ENCODE measurements at regions not wholly inside any gene's neighbourhood (a gene's known extent, or its start where the extent isn't known, plus 50 kb on each side); places are given as distances from the start of the nearest gene placed in this dataset.

DNA sequence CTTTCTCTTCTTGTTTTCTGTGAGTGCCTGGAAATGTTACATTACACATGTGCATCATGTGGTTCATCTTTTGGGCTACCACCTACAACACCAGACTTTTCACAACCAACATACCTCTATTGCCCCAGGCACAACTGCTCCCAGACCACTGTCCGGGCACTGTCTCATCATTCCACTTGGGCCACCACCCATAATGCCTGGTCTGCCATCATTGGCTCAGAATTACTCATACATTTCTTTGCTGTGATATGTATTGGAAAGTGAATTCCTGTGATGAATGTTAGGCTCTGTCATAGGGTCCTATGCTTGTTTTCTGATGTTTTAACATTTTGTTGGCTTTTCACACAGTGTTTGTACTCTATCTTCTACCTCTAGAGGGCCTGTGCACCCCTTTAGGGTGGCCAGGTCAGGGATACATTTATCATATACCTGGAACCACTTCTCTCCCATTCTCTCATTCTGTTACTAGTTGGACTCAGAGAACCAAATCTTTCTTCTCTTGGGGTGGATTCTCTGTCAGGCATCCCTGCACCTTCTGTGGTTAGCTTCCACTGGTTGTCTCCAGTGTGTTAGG lies 172.8 kb downstream of the NHLRC3 start:
- TF ChIP-seq, protein P1, sequence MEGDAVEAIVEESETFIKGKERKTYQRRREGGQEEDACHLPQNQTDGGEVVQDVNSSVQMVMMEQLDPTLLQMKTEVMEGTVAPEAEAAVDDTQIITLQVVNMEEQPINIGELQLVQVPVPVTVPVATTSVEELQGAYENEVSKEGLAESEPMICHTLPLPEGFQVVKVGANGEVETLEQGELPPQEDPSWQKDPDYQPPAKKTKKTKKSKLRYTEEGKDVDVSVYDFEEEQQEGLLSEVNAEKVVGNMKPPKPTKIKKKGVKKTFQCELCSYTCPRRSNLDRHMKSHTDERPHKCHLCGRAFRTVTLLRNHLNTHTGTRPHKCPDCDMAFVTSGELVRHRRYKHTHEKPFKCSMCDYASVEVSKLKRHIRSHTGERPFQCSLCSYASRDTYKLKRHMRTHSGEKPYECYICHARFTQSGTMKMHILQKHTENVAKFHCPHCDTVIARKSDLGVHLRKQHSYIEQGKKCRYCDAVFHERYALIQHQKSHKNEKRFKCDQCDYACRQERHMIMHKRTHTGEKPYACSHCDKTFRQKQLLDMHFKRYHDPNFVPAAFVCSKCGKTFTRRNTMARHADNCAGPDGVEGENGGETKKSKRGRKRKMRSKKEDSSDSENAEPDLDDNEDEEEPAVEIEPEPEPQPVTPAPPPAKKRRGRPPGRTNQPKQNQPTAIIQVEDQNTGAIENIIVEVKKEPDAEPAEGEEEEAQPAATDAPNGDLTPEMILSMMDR (IDR thresholded peaks at IDR 0.05; ENCODE audit: insufficient read depth, low read length, poor library complexity, severe bottlenecking): no peak
- TF ChIP-seq EZH2phosphoT487 (conservative IDR thresholded peaks at IDR 0.05; ENCODE audit: low read length): no peak

All from SU-DHL-6 (cell line).